ENCODE measurements at regions not wholly inside any gene's neighbourhood (a gene's known extent, or its start where the extent isn't known, plus 50 kb on each side); places are given as distances from the start of the nearest gene placed in this dataset.

DNA sequence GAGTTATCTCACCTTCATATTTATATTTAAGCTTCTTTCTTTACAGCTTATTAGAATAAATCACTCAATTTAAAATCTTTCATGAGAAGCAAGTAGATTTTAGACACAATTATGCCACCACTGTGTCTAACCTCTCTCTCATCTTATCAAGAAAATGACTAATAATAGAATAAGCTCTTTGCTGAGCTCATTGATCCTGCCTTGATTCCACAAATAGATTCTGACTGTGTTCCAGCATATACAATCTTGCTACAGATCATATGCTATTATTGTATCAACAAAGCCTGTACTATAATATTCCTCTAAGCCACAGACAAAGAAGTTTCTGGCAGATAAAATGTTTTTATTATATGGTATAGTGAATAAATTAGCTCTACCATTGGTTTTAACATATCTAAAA lies 168.7 kb upstream of the GULP1 start:
- no peak overlapping the region for H3K27ac ChIP-seq (ENCODE audit: low read depth)
- H3K4me3 ChIP-seq, result peak overlapping the region; percentile 6; the same call in 1 of the 2 replicates
- H3K4me1 Mint-ChIP-seq, result 0 out of 3 replicates have a peak, but pooled peaks cover 4% of the 10 kb centered on the region
- no peaks in the 10 kb centered on the region for H3K79me2 ChIP-seq (replicated peaks; ENCODE audit: insufficient read depth)
- peak overlapping the region; percentile 34 for H3K4me2 ChIP-seq
- H3K9me3 Mint-ChIP-seq, result peaks cover 7% of the 10 kb centered on the region; the same call in 2 of the 3 replicates
- H3K27me3 Mint-ChIP-seq (ENCODE audit: insufficient read depth, low read depth, poor library complexity), result peaks cover 3% of the 10 kb centered on the region
- DNase-seq (ENCODE audit: low spot score), result no peak
- H3K4me1 ChIP-seq (ENCODE audit: insufficient read depth), result peaks cover 3% of the 10 kb centered on the region
- no peaks in the 10 kb centered on the region for H3K27me3 ChIP-seq (ENCODE audit: insufficient read depth)
- no peaks in the 10 kb centered on the region for H4K20me1 ChIP-seq (replicated peaks; ENCODE audit: insufficient read depth)
- TF ChIP-seq EZH2 (IDR thresholded peaks at IDR 0.05; ENCODE audit: low read depth, unreplicated experiment) (no peak), REST (IDR thresholded peaks at IDR 0.05; ENCODE audit: unreplicated experiment) (no peak), ZNF331 (CRISPR knock-in tag; IDR thresholded peaks at IDR 0.05; ENCODE audit: low read depth) (no peak), EZH2phosphoT487 (IDR thresholded peaks at IDR 0.05; ENCODE audit: unreplicated experiment) (no peak), POLR2AphosphoS5 (IDR thresholded peaks at IDR 0.05; ENCODE audit: low read depth) (no peak)
- H3K36me3 Mint-ChIP-seq (ENCODE audit: low read depth), result peaks cover 14% of the 10 kb centered on the region
- H3K27ac Mint-ChIP-seq, result no peak overlapping the region
- no peak overlapping the region for H3K4me3 Mint-ChIP-seq
- no peaks in the 10 kb centered on the region for H3F3A ChIP-seq (replicated peaks; ENCODE audit: low read depth)
- no peak overlapping the region for H2AFZ ChIP-seq
- ATAC-seq, result no peak
- no peaks in the 10 kb centered on the region for H3K9me2 ChIP-seq (ENCODE audit: insufficient read depth)
- H3K36me3 ChIP-seq (ENCODE audit: insufficient read depth), result no peaks in the 10 kb centered on the region

DNA sequence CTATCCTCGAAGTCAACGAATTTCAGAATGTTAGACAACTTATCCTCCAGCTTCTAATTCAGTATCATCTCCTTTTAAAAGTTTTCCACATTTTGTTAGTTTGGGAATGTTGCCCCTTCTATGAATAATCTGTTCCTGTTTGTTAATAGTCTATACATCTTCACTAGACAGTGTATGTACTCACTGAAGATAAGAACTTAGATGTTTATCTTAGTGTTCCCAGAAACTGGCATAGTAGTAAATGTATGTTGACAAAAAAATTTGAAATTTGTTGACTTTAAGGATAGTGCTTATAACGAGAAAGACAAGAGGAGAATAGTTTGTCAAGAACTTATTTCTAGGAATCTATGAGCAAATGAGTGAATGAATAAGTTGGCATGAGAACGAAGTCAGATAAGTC lies 162.0 kb upstream of the GULP1 start:
- Histone ChIP-seq H3K36me3 (ENCODE audit: insufficient read depth) (no peaks in the 10 kb centered on the region), H3K4me3 (no peak overlapping the region), H3F3A (replicated peaks; ENCODE audit: low read depth) (no peaks in the 10 kb centered on the region), H3K27me3 (ENCODE audit: insufficient read depth) (no peaks in the 10 kb centered on the region), H3K4me1 (ENCODE audit: insufficient read depth) (no peaks in the 10 kb centered on the region), H3K27ac (ENCODE audit: low read depth) (no peak overlapping the region), H3K9me2 (ENCODE audit: insufficient read depth) (no peaks in the 10 kb centered on the region), H4K20me1 (replicated peaks; ENCODE audit: insufficient read depth) (no peaks in the 10 kb centered on the region), H2AFZ (no peak overlapping the region), H3K4me2 (no peak overlapping the region), H3K79me2 (replicated peaks; ENCODE audit: insufficient read depth) (no peaks in the 10 kb centered on the region)
- Mint-ChIP-seq H3K9me3 (peaks cover 3% of the 10 kb centered on the region; the same call in 1 of the 3 replicates), H3K27me3 (ENCODE audit: insufficient read depth, low read depth, poor library complexity) (no peaks in the 10 kb centered on the region), H3K36me3 (ENCODE audit: low read depth) (peaks cover 5% of the 10 kb centered on the region; the same call in 2 of the 3 replicates), H3K4me1 (peaks cover 3% of the 10 kb centered on the region; the same call in 2 of the 3 replicates), H3K4me3 (no peak overlapping the region), H3K27ac (no peak overlapping the region)
- DNase-seq (ENCODE audit: low spot score) (no peak), ATAC-seq (no peak)
- no peak for TF ChIP-seq CREB1 (CRISPR knock-in tag; IDR thresholded peaks at IDR 0.05; ENCODE audit: low read depth)
- TF ChIP-seq STAT1 (IDR thresholded peaks at IDR 0.05; ENCODE audit: unreplicated experiment), result no peak
- TF ChIP-seq ZNF114 (CRISPR knock-in tag; IDR thresholded peaks at IDR 0.05), result no peak
- no peak for TF ChIP-seq ZNF331 (CRISPR knock-in tag; IDR thresholded peaks at IDR 0.05; ENCODE audit: low read depth)
- TF ChIP-seq, protein P1, sequence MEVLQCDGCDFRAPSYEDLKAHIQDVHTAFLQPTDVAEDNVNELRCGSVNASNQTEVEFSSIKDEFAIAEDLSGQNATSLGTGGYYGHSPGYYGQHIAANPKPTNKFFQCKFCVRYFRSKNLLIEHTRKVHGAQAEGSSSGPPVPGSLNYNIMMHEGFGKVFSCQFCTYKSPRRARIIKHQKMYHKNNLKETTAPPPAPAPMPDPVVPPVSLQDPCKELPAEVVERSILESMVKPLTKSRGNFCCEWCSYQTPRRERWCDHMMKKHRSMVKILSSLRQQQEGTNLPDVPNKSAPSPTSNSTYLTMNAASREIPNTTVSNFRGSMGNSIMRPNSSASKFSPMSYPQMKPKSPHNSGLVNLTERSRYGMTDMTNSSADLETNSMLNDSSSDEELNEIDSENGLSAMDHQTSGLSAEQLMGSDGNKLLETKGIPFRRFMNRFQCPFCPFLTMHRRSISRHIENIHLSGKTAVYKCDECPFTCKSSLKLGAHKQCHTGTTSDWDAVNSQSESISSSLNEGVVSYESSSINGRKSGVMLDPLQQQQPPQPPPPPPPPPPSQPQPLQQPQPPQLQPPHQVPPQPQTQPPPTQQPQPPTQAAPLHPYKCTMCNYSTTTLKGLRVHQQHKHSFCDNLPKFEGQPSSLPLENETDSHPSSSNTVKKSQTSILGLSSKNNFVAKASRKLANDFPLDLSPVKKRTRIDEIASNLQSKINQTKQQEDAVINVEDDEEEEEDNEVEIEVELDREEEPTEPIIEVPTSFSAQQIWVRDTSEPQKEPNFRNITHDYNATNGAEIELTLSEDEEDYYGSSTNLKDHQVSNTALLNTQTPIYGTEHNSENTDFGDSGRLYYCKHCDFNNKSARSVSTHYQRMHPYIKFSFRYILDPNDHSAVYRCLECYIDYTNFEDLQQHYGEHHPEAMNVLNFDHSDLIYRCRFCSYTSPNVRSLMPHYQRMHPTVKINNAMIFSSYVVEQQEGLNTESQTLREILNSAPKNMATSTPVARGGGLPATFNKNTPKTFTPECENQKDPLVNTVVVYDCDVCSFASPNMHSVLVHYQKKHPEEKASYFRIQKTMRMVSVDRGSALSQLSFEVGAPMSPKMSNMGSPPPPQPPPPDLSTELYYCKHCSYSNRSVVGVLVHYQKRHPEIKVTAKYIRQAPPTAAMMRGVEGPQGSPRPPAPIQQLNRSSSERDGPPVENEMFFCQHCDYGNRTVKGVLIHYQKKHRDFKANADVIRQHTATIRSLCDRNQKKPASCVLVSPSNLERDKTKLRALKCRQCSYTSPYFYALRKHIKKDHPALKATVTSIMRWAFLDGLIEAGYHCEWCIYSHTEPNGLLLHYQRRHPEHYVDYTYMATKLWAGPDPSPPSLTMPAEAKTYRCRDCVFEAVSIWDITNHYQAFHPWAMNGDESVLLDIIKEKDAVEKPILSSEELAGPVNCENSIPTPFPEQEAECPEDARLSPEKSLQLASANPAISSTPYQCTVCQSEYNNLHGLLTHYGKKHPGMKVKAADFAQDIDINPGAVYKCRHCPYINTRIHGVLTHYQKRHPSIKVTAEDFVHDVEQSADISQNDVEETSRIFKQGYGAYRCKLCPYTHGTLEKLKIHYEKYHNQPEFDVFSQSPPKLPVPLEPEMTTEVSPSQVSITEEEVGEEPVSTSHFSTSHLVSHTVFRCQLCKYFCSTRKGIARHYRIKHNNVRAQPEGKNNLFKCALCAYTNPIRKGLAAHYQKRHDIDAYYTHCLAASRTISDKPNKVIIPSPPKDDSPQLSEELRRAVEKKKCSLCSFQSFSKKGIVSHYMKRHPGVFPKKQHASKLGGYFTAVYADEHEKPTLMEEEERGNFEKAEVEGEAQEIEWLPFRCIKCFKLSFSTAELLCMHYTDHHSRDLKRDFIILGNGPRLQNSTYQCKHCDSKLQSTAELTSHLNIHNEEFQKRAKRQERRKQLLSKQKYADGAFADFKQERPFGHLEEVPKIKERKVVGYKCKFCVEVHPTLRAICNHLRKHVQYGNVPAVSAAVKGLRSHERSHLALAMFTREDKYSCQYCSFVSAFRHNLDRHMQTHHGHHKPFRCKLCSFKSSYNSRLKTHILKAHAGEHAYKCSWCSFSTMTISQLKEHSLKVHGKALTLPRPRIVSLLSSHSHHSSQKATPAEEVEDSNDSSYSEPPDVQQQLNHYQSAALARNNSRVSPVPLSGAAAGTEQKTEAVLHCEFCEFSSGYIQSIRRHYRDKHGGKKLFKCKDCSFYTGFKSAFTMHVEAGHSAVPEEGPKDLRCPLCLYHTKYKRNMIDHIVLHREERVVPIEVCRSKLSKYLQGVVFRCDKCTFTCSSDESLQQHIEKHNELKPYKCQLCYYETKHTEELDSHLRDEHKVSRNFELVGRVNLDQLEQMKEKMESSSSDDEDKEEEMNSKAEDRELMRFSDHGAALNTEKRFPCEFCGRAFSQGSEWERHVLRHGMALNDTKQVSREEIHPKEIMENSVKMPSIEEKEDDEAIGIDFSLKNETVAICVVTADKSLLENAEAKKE (CRISPR knock-in tag; IDR thresholded peaks at IDR 0.05), result no peak
- TF ChIP-seq NANOG (IDR thresholded peaks at IDR 0.05; ENCODE audit: borderline replicate concordance), result no peak
- TF ChIP-seq POLR2AphosphoS5 (IDR thresholded peaks at IDR 0.05; ENCODE audit: low read depth), result no peak
